Medulla oblongata (tissue), 1 donor: ENCODE measurements at regions not wholly inside any gene's neighbourhood (a gene's known extent, or its start where the extent isn't known, plus 50 kb on each side); places are given as distances from the start of the nearest gene placed in this dataset.

Source experiments
- DNase-seq: peaks from one replicate; pipeline ENCODE4 v3.0.0-alpha.2; 2015; ENCODE audit errors: extremely low spot score

GRCh38 chr10:120983721-120984120 lies 132.6 kb downstream of the WDR11 start:
- DNase-seq: no peak

- DNase-seq: no peak
These were observed 133.1 kb downstream of the WDR11 start for GRCh38 chr10:120984221-120984620.

- DNase-seq: no peak
These were observed 136.2 kb downstream of the WDR11 start for GRCh38 chr10:120987359-120987758.

GRCh38 chr10:120988751-120989150 lies 137.6 kb downstream of the WDR11 start:
- no peak for DNase-seq

- DNase-seq: no peak
These were observed 138.1 kb downstream of the WDR11 start for GRCh38 chr10:120989279-120989678.

GRCh38 chr10:120989996-120990598 lies 138.9 kb downstream of the WDR11 start:
- no peak for DNase-seq

GRCh38 chr10:120990831-120991230 lies 139.7 kb downstream of the WDR11 start:
- DNase-seq: no peak

- DNase-seq: no peak
These were observed 141.9 kb downstream of the WDR11 start for GRCh38 chr10:120993089-120993488.

- no peak for DNase-seq
These were observed 144.6 kb downstream of the WDR11 start for GRCh38 chr10:120995768-120996167.

GRCh38 chr10:120996456-120997034 lies 145.4 kb downstream of the WDR11 start:
- DNase-seq: no peak

GRCh38 chr10:120997313-120997712 lies 146.2 kb downstream of the WDR11 start:
- no peak for DNase-seq

GRCh38 chr10:120997756-120998155 lies 146.6 kb downstream of the WDR11 start:
- no peak for DNase-seq

GRCh38 chr10:120998251-120998650 lies 147.1 kb downstream of the WDR11 start:
- DNase-seq: no peak

GRCh38 chr10:120998782-120999285 lies 147.7 kb downstream of the WDR11 start:
- DNase-seq: no peak

- DNase-seq: no peak
These were observed 148.7 kb downstream of the WDR11 start for GRCh38 chr10:120999868-121000267.

GRCh38 chr10:121002586-121003205 lies 151.5 kb downstream of the WDR11 start:
- DNase-seq: no peak

GRCh38 chr10:121005948-121006587 lies 154.9 kb downstream of the WDR11 start:
- no peak for DNase-seq

- no peak for DNase-seq
These were observed 156.1 kb downstream of the WDR11 start for GRCh38 chr10:121007264-121007663.

GRCh38 chr10:121015916-121016315 lies 164.8 kb downstream of the WDR11 start:
- no peak for DNase-seq

GRCh38 chr10:121024905-121025584 lies 173.9 kb downstream of the WDR11 start:
- no peak for DNase-seq

GRCh38 chr10:121025731-121026130 lies 174.6 kb downstream of the WDR11 start:
- DNase-seq: no peak

- DNase-seq: no peak
These were observed 176.2 kb downstream of the WDR11 start for GRCh38 chr10:121027371-121027770.
